ENCODE measurements at regions not wholly inside any gene's neighbourhood (a gene's known extent, or its start where the extent isn't known, plus 50 kb on each side); places are given as distances from the start of the nearest gene placed in this dataset.

DNA sequence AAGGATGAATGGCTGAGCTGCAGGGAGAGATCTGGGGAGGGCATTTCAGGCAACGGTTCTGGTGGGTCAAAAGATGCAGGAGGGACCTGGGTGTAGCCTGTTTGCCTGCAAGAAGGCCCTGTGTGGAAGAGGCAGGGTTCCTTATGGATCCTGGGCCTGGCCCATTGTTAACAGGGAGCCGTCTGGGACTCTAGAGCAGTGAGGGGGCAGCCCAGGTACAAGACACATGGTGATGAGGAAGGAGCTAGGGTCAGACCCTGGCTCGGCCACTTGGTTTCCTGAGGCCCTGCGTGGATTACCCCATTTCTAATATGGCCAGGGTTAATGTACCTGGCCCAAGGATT lies 124.9 kb downstream of the GLI2 start:
- TF ChIP-seq GATA2 (IDR thresholded peaks at IDR 0.05; ENCODE audit: low read depth, low read length) (no peak), GATA3 (IDR thresholded peaks at IDR 0.05; ENCODE audit: low read depth, low read length) (no peak)

Measured in SH-SY5Y (cell line).